IMR-90 (cell line): ENCODE measurements at regions not wholly inside any gene's neighbourhood (a gene's known extent, or its start where the extent isn't known, plus 50 kb on each side); places are given as distances from the start of the nearest gene placed in this dataset.

Experiments used
- ATAC-seq: fragments of 200-7000 bp; cut with Tn5 transposase; 2 replicates; pipeline ENCODE4 v1.9.1; 2020; ENCODE audit warnings: low read depth, mild to moderate bottlenecking, moderate library complexity
- BruUV-seq: library from RNA; stranded (reverse); fragments of 400-500 nt; replicated peaks from 2 replicates; lab custom pipeline; 2021; lab: Mats Ljungman, UMichigan
- CTCF ChIA-PET: fragments of 300-600 bp; formaldehyde crosslinking; extraction: SDS; loops from one replicate; lab custom pipeline; 2021; ENCODE audit warnings: antibody characterized with exemption; lab: Yijun Ruan, JAX
- POLR2A ChIA-PET: fragments of 300-600 bp; sonication (Branson Sonifier 250); formaldehyde crosslinking; loops from one replicate; lab custom pipeline; 2022; ENCODE audit warnings: antibody characterized with exemption; ENCODE audit not compliant: unreplicated experiment; lab: Charles Lee
- DNase-seq: peaks from one replicate; pipeline ENCODE4 v3.0.0; 2013
- H2AFZ ChIP-seq: replicated peaks from 2 replicates; pipeline ENCODE3; 2013; ENCODE audit warnings: low read length, mild to moderate bottlenecking; ENCODE audit not compliant: poor library complexity
- H2AK5ac ChIP-seq: 2 replicates; pipeline ENCODE4 v1.6.1; 2013; ENCODE audit warnings: low read depth, low read length, inconsistent platforms
- H2AK9ac ChIP-seq: replicated peaks from 2 replicates; pipeline ENCODE3; 2013; ENCODE audit warnings: mild to moderate bottlenecking, low read depth, low read length, moderate library complexity; ENCODE audit not compliant: poor library complexity
- H2BK120ac ChIP-seq: 2 replicates; pipeline ENCODE4 v1.6.1; 2013; ENCODE audit warnings: low read depth, low read length, inconsistent platforms
- H2BK15ac ChIP-seq: 3 replicates; pipeline ENCODE4 v1.6.1; 2013; ENCODE audit warnings: low read depth, low read length, inconsistent platforms
- H2BK20ac ChIP-seq: 2 replicates; pipeline ENCODE4 v1.6.1; 2013; ENCODE audit warnings: low read depth, mild to moderate bottlenecking, inconsistent platforms, low read length, moderate library complexity
- H2BK5ac ChIP-seq: 2 replicates; pipeline ENCODE4 v1.6.1; 2013; ENCODE audit warnings: mild to moderate bottlenecking, low read depth, low read length, inconsistent platforms; ENCODE audit not compliant: poor library complexity, severe bottlenecking
- H3K14ac ChIP-seq: replicated peaks from 2 replicates; pipeline ENCODE4 v1.6.1; 2013; ENCODE audit warnings: low read depth, low read length, inconsistent platforms
- H3K18ac ChIP-seq: 2 replicates; pipeline ENCODE4 v1.6.1; 2013; ENCODE audit warnings: low read depth, low read length, control low read depth
- H3K23ac ChIP-seq: 2 replicates; pipeline ENCODE4 v1.6.1; 2013; ENCODE audit warnings: low read depth, low read length, inconsistent platforms
- H3K27ac ChIP-seq: 2 replicates; pipeline ENCODE4 v1.5.1; 2013; ENCODE audit warnings: mild to moderate bottlenecking, control low read depth, low read length; ENCODE audit not compliant: insufficient read depth
- H3K27me3 ChIP-seq: 2 replicates; pipeline ENCODE4 v1.6.1; 2013; ENCODE audit warnings: low read length; ENCODE audit not compliant: control insufficient read depth, insufficient read depth
- H3K36me3 ChIP-seq: 2 replicates; pipeline ENCODE4 v1.6.1; 2013; ENCODE audit warnings: low read length, mixed read lengths; ENCODE audit not compliant: control insufficient read depth, insufficient read depth
- H3K4ac ChIP-seq: 2 replicates; pipeline ENCODE4 v1.6.1; 2013; ENCODE audit warnings: low read depth, low read length, inconsistent platforms
- H3K4me1 ChIP-seq: 2 replicates; pipeline ENCODE4 v1.6.1; 2013; ENCODE audit warnings: low read length, mixed read lengths; ENCODE audit not compliant: control insufficient read depth, insufficient read depth
- H3K4me2 ChIP-seq: 2 replicates; pipeline ENCODE4 v1.6.1; 2013; ENCODE audit warnings: low read depth, mild to moderate bottlenecking, control low read depth, low read length, moderate library complexity
- H3K4me3 ChIP-seq: 2 replicates; pipeline ENCODE4 v1.5.1; 2013; ENCODE audit warnings: low read depth, mild to moderate bottlenecking, control low read depth, low read length, moderate library complexity; ENCODE audit not compliant: insufficient read depth
- H3K56ac ChIP-seq: 2 replicates; pipeline ENCODE4 v1.6.1; 2013; ENCODE audit warnings: low read length, inconsistent platforms; ENCODE audit not compliant: insufficient read depth; ENCODE audit errors: extremely low read depth
- H3K79me1 ChIP-seq, 2 experiments: 2 replicates each; pipeline ENCODE4 v1.6.1; 2013; ENCODE audit warnings: low read length in 2 of 2, inconsistent platforms in 1 of 2, low read depth in 1 of 2
- H3K9ac ChIP-seq: 2 replicates; pipeline ENCODE4 v1.6.1; 2013; ENCODE audit warnings: low read depth, low read length, control low read depth
- H3K9me1 ChIP-seq: 2 replicates; pipeline ENCODE4 v1.6.1; 2013; ENCODE audit warnings: low read length, inconsistent platforms; ENCODE audit not compliant: insufficient read depth
- H3K9me3 ChIP-seq: 2 replicates; pipeline ENCODE4 v1.6.1; 2013; ENCODE audit warnings: low read length; ENCODE audit not compliant: control insufficient read depth, insufficient read depth
- H4K20me1 ChIP-seq: 2 replicates; pipeline ENCODE4 v1.6.1; 2013; ENCODE audit warnings: low read length, inconsistent platforms; ENCODE audit not compliant: insufficient read depth
- H4K5ac ChIP-seq: 2 replicates; pipeline ENCODE4 v1.6.1; 2013; ENCODE audit warnings: mild to moderate bottlenecking, low read depth, low read length, control low read depth
- H4K8ac ChIP-seq, 2 experiments: 2 replicates each; pipeline ENCODE4 v1.6.1; 2013; ENCODE audit warnings: low read depth in 2 of 2, low read length in 2 of 2, control low read depth in 1 of 2, inconsistent platforms in 1 of 2
- H4K91ac ChIP-seq: 2 replicates; pipeline ENCODE4 v1.6.1; 2013; ENCODE audit warnings: low read depth, low read length, inconsistent platforms; ENCODE audit not compliant: insufficient read depth
- CEBPB ChIP-seq: IDR thresholded peaks from 2 replicates; pipeline ENCODE4 v1.6.1; 2012; ENCODE audit warnings: low read depth, low read length, improper control_type of control experiment
- MAZ ChIP-seq: IDR thresholded peaks from 2 replicates; pipeline ENCODE4 v1.6.1; 2012; ENCODE audit warnings: low read depth, mild to moderate bottlenecking, low read length, improper control_type of control experiment, moderate library complexity, borderline replicate concordance
- WGBS, 2 experiments: methylation state at CpG; one replicate each; pipeline versions ENCODE4 v1.1.5 to v1.1.7; 2013; ENCODE audit warnings: missing lambda C conversion rate in 2 of 2; ENCODE audit not compliant: insufficient read length in 1 of 2; ENCODE audit errors: extremely low coverage in 2 of 2; 5-methylcytosine and 5-hydroxymethylcytosine counted together
- dilution Hi-C: fragments of 300-500 bp; cut with HindIII; formaldehyde crosslinking; loops from one replicate; pipeline ENCODE4 v1.14.3; 2018; ENCODE audit warnings: low sequenced_read_pairs; ENCODE audit not compliant: unreplicated experiment
- in situ Hi-C: fragments of 300-500 bp; cut with MboI; formaldehyde crosslinking; loops from 3 replicates; pipeline ENCODE4 v1.14.3; 2019; ENCODE audit warnings: low sequenced_read_pairs, inconsistent platforms, mixed read lengths
- intact Hi-C: fragments of 100-400 bp; cut with micrococcal nuclease; formaldehyde crosslinking; loops from 2 replicates; pipeline ENCODE4 v1.10.0; 2022

- no peak for TF ChIP-seq MAZ
- peak; percentile 33; the same call in 1 of the 2 replicates for TF ChIP-seq CEBPB
- no peak overlapping the region for H3K18ac ChIP-seq
- H2AFZ ChIP-seq = no peak overlapping the region
- ChIA-PET POLR2A (no interaction called here), CTCF (no interaction called here)
- H2AK9ac ChIP-seq = no peak overlapping the region
- intact Hi-C loops (no loop called here), in situ Hi-C loops (no loop called here), dilution Hi-C loops (no loop called here)
- H3K14ac ChIP-seq = no peak overlapping the region
- WGBS, 2 experiments = no CpG with 5 or more reads among the region's 2 CpGs
- no peaks in the 10 kb centered on the region for H3K9me1 ChIP-seq
- no TSS peak for BruUV-seq
- H4K8ac ChIP-seq = no peak overlapping the region
- H2AK5ac ChIP-seq = no peak overlapping the region
- no peak overlapping the region for H3K4ac ChIP-seq
- peaks cover 2% of the 10 kb centered on the region; the same call in 1 of the 2 replicates for H3K4me1 ChIP-seq
- H3K27ac ChIP-seq = no peak overlapping the region
- no peak overlapping the region for H3K56ac ChIP-seq
- no peak for ATAC-seq
- no peaks in the 10 kb centered on the region for H3K9me3 ChIP-seq
- H3K79me1 ChIP-seq = no peaks in the 10 kb centered on the region
- no peak overlapping the region for H3K4me3 ChIP-seq
- no peak overlapping the region for H2BK20ac ChIP-seq
- H4K5ac ChIP-seq = no peak overlapping the region
- H4K91ac ChIP-seq = no peak overlapping the region
- H2BK5ac ChIP-seq = no peak overlapping the region
- no peak overlapping the region for H3K4me2 ChIP-seq
- no peak overlapping the region for H2BK120ac ChIP-seq
- no peaks in the 10 kb centered on the region for H4K20me1 ChIP-seq
- no peak overlapping the region for H3K9ac ChIP-seq
- H3K27me3 ChIP-seq = peaks cover 2% of the 10 kb centered on the region; the same call in 1 of the 2 replicates
- DNase-seq = peak; percentile 43
- no peak overlapping the region for H2BK15ac ChIP-seq
- H3K23ac ChIP-seq = no peak overlapping the region
- H3K36me3 ChIP-seq = no peaks in the 10 kb centered on the region
Measured at GRCh38 chr13:74570834-74571233, 436.6 kb upstream of the KLF12 start.
